ENCODE measurements at regions not wholly inside any gene's neighbourhood (a gene's known extent, or its start where the extent isn't known, plus 50 kb on each side); places are given as distances from the start of the nearest gene placed in this dataset.

GRCh38 chr1:226492426-226493137, 56.0 kb upstream of the STUM start:
- no peak overlapping the region for H3K27ac ChIP-seq (ENCODE audit: low read length in 2 of 2)
- H3K27me3 Mint-ChIP-seq = peaks cover 11% of the 10 kb centered on the region
- ChIA-PET POLR2A (no interaction called here), CTCF (interaction anchor here (1.7 kb wide), 1 partner anchor 68 kb away, joined by 4 read pairs; no protein-coding TSS in a partner anchor)
- H3K9me3 Mint-ChIP-seq (ENCODE audit: insufficient read depth) = no peaks in the 10 kb centered on the region
- H3K4me1 Mint-ChIP-seq = peaks cover 22% of the 10 kb centered on the region
- H2AFZ ChIP-seq (ENCODE audit: insufficient read depth, low read depth, low read length, poor library complexity, severe bottlenecking) = no peak overlapping the region
- H3K27me3 ChIP-seq (replicated peaks in 1 of 4; ENCODE audit: control extremely low read depth in 1 of 4, control insufficient read depth in 3 of 4, insufficient read depth in 4 of 4, low read length in 3 of 4) = peaks cover 0 to 3% (median 1%) of the 10 kb centered on the region in 4 experiments
- TF ChIP-seq, protein P1, sequence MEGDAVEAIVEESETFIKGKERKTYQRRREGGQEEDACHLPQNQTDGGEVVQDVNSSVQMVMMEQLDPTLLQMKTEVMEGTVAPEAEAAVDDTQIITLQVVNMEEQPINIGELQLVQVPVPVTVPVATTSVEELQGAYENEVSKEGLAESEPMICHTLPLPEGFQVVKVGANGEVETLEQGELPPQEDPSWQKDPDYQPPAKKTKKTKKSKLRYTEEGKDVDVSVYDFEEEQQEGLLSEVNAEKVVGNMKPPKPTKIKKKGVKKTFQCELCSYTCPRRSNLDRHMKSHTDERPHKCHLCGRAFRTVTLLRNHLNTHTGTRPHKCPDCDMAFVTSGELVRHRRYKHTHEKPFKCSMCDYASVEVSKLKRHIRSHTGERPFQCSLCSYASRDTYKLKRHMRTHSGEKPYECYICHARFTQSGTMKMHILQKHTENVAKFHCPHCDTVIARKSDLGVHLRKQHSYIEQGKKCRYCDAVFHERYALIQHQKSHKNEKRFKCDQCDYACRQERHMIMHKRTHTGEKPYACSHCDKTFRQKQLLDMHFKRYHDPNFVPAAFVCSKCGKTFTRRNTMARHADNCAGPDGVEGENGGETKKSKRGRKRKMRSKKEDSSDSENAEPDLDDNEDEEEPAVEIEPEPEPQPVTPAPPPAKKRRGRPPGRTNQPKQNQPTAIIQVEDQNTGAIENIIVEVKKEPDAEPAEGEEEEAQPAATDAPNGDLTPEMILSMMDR (IDR thresholded peaks at IDR 0.05) = no peak
- TF ChIP-seq EZH2 (IDR thresholded peaks at IDR 0.05; ENCODE audit: borderline replicate concordance, insufficient read depth, low read depth, low read length, poor library complexity, severe bottlenecking) = no peak
- no peak for ATAC-seq (ENCODE audit: low read depth)
- intact Hi-C loops (cut with micrococcal nuclease) = no loop called here
- H3K79me2 ChIP-seq (ENCODE audit: control insufficient read depth, insufficient read depth, low read length) = no peaks in the 10 kb centered on the region
- no peaks in the 10 kb centered on the region for H4K20me1 ChIP-seq (ENCODE audit: control insufficient read depth, insufficient read depth, low read length, poor library complexity, severe bottlenecking)
- H3K4me3 ChIP-seq (ENCODE audit: control extremely low read depth in 1 of 5, extremely low read depth in 1 of 5, insufficient read depth in 1 of 5, low read depth in 2 of 5, low read length in 4 of 5) = no peak overlapping the region
- no peak overlapping the region for H3K4me3 Mint-ChIP-seq
- 98% methylated on average over 4 of the region's 7 CpGs for WGBS (ENCODE audit: insufficient coverage)
- H3K4me2 ChIP-seq (replicated peaks; ENCODE audit: low read depth, low read length, poor library complexity, severe bottlenecking) = no peak overlapping the region
- no peaks in the 10 kb centered on the region for H3K36me3 ChIP-seq (replicated peaks in 1 of 2; ENCODE audit: control extremely low read depth in 1 of 2, control insufficient read depth in 1 of 2, extremely low read depth in 1 of 2, insufficient read depth in 2 of 2, low read length in 1 of 2)
- H3K9ac ChIP-seq (ENCODE audit: low read length) = no peak overlapping the region
- H3K27ac Mint-ChIP-seq = no peak overlapping the region
- no peaks in the 10 kb centered on the region for H3K9me3 ChIP-seq (ENCODE audit: control extremely low read depth in 1 of 3, control insufficient read depth in 2 of 3, insufficient read depth in 1 of 3, low read length in 2 of 3)
- H3K4me1 ChIP-seq (ENCODE audit: control insufficient read depth in 2 of 2, insufficient read depth in 2 of 2, low read length in 2 of 2) = peaks cover 0 to 8% of the 10 kb centered on the region in 2 donors
- DNase-seq = no peak

DNA sequence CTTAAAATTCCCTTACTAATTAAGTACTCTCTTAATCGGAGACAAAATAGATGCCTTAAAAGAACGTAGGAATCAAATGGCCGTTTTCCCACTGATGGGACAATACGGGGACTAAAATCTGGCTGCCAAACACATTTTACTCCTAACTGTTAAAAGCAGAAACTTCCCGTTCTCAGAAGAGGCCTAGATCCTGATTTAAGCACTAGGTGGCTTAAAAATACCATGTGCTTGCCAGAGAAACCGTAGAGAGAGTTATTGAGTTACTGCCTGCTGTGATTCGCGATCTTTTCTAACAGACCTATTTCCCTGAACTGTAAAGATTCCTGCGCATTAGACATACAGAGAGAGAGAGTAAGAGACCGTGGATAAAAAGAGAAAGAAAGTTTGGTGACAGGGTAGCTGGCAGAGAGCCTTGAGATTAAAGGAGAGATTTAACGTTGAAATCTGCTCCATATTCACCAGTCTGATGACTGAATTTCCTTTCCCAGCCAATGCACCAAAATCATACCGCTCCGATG, 54.4 kb upstream of the STUM start:
- DNase-seq (no peak), ATAC-seq (ENCODE audit: low read depth) (no peak)
- Histone ChIP-seq H3K4me3 (ENCODE audit: control extremely low read depth in 1 of 5, extremely low read depth in 1 of 5, insufficient read depth in 1 of 5, low read depth in 2 of 5, low read length in 4 of 5) (no peak overlapping the region), H3K27me3 (replicated peaks in 1 of 4; ENCODE audit: control extremely low read depth in 1 of 4, control insufficient read depth in 3 of 4, insufficient read depth in 4 of 4, low read length in 3 of 4) (no peaks in the 10 kb centered on the region), H3K27ac (ENCODE audit: low read length in 2 of 2) (no peak overlapping the region), H3K79me2 (ENCODE audit: control insufficient read depth, insufficient read depth, low read length) (no peaks in the 10 kb centered on the region), H4K20me1 (ENCODE audit: control insufficient read depth, insufficient read depth, low read length, poor library complexity, severe bottlenecking) (no peaks in the 10 kb centered on the region), H3K4me1 (ENCODE audit: control insufficient read depth in 2 of 2, insufficient read depth in 2 of 2, low read length in 2 of 2) (peaks cover 0 to 8% of the 10 kb centered on the region in 2 donors), H3K9me3 (ENCODE audit: control extremely low read depth in 1 of 3, control insufficient read depth in 2 of 3, insufficient read depth in 1 of 3, low read length in 2 of 3) (no peaks in the 10 kb centered on the region), H3K36me3 (replicated peaks in 1 of 2; ENCODE audit: control extremely low read depth in 1 of 2, control insufficient read depth in 1 of 2, extremely low read depth in 1 of 2, insufficient read depth in 2 of 2, low read length in 1 of 2) (no peaks in the 10 kb centered on the region), H3K9ac (ENCODE audit: low read length) (no peak overlapping the region), H2AFZ (ENCODE audit: insufficient read depth, low read depth, low read length, poor library complexity, severe bottlenecking) (no peak overlapping the region), H3K4me2 (replicated peaks; ENCODE audit: low read depth, low read length, poor library complexity, severe bottlenecking) (no peak overlapping the region)
- TF ChIP-seq, protein P1 (IDR thresholded peaks at IDR 0.05) = no peak
- TF ChIP-seq EZH2 (IDR thresholded peaks at IDR 0.05; ENCODE audit: borderline replicate concordance, insufficient read depth, low read depth, low read length, poor library complexity, severe bottlenecking) = no peak
- no peaks in the 10 kb centered on the region for H3K27me3 Mint-ChIP-seq
- peaks cover 22% of the 10 kb centered on the region for H3K4me1 Mint-ChIP-seq
- no peak overlapping the region for H3K4me3 Mint-ChIP-seq
- POLR2A ChIA-PET = no interaction called here
- no peak overlapping the region for H3K27ac Mint-ChIP-seq
- 63% methylated on average over 7 of the region's 13 CpGs for WGBS (ENCODE audit: insufficient coverage)
- intact Hi-C loops (cut with micrococcal nuclease) = no loop called here
- no peaks in the 10 kb centered on the region for H3K9me3 Mint-ChIP-seq (ENCODE audit: insufficient read depth)
- CTCF ChIA-PET = no interaction called here

Measured in B cell (primary cell).